K562 (cell line): ENCODE measurements at regions not wholly inside any gene's neighbourhood (a gene's known extent, or its start where the extent isn't known, plus 50 kb on each side); places are given as distances from the start of the nearest gene placed in this dataset.

Experiments
- ATAC-seq: fragments of 200-7000 bp; cut with Tn5 transposase; 3 replicates; pipeline ENCODE4 v1.9.1; 2020; ENCODE audit warnings: moderate library complexity
- BruUV-seq: library from RNA; stranded (reverse); fragments of 400-500 nt; replicated peaks from 2 replicates; lab custom pipeline; 2021; lab: Mats Ljungman, UMichigan
- CTCF ChIA-PET: fragments of 300-600 bp; formaldehyde crosslinking; extraction: SDS; loops from one replicate; lab custom pipeline; 2021; ENCODE audit warnings: low intra/inter-chr PET ratio; lab: Yijun Ruan, JAX
- POLR2A ChIA-PET: fragments of 300-600, 350-650 bp; sonication (Branson Sonifier 250); formaldehyde crosslinking; extraction: SDS; loops from one replicate; lab custom pipeline; 2021; ENCODE audit warnings: antibody characterized with exemption, inconsistent platforms; lab: Yijun Ruan, JAX
- DNase-seq, 4 experiments: peaks; one replicate each; pipeline versions ENCODE4 v3.0.0 to v3.0.0-alpha.2; 2011 to 2018; ENCODE audit warnings: low spot score in 3 of 4, mixed read lengths in 3 of 4; ENCODE audit errors: extremely low read depth in 1 of 4
- FAIRE-seq: peaks from 2 replicates; lab custom pipeline; 2011; peaks lifted over from hg19 to GRCh38; lab: Jason Lieb, UNC
- H2AFZ ChIP-seq: 2 replicates; pipeline ENCODE4 v1.6.0; 2011; ENCODE audit warnings: low read depth, low read length, control low read depth, inconsistent platforms
- H3K27ac ChIP-seq: fragments of 200-600 bp; 3 replicates; pipeline ENCODE4 v1.8.0; 2011; ENCODE audit warnings: low read depth, mild to moderate bottlenecking, control low read depth, inconsistent platforms, low read length, moderate library complexity, mixed read lengths; ENCODE audit errors: extremely low read depth
- H3K27me3 ChIP-seq, 2 experiments: fragments of 300-600 bp in 1 of 2; 2 replicates in 1 of 2; 3 replicates in 1 of 2; pipeline versions ENCODE4 v1.6.0 to v1.8.0; 2011; ENCODE audit warnings: inconsistent platforms in 2 of 2, low read length in 2 of 2, mild to moderate bottlenecking in 1 of 2, mixed read lengths in 1 of 2, moderate library complexity in 1 of 2; ENCODE audit not compliant: control insufficient read depth in 2 of 2, insufficient read depth in 2 of 2
- H3K36me3 ChIP-seq: fragments of 300-600 bp; 3 replicates; pipeline ENCODE4 v1.8.0; 2011; ENCODE audit warnings: mild to moderate bottlenecking, low read length, inconsistent platforms; ENCODE audit not compliant: control insufficient read depth, insufficient read depth
- H3K4me1 ChIP-seq, 2 experiments: fragments of 200-600 bp in 1 of 2; replicated peaks in 1 of 2; 2 replicates in 1 of 2; 3 replicates in 1 of 2; pipeline versions ENCODE4 v1.5.1 to v1.8.0; 2011; ENCODE audit warnings: inconsistent platforms in 2 of 2, low read length in 2 of 2, mild to moderate bottlenecking in 1 of 2, mixed read lengths in 1 of 2, moderate library complexity in 1 of 2; ENCODE audit not compliant: control insufficient read depth in 2 of 2, insufficient read depth in 2 of 2
- H3K4me2 ChIP-seq: 2 replicates; pipeline ENCODE4 v1.6.1; 2011; ENCODE audit warnings: low read length, control low read depth, inconsistent platforms, mixed read lengths; ENCODE audit not compliant: insufficient read depth
- H3K4me3 ChIP-seq: fragments of 200-600 bp; sonication (generic), shearing (Covaris generic); 2 replicates; pipeline ENCODE4 v1.5.1; 2016; ENCODE audit warnings: control low read depth, inconsistent platforms
- H3K79me2 ChIP-seq: fragments of 200-600 bp; 3 replicates; pipeline ENCODE4 v1.8.0; 2011; ENCODE audit warnings: low read length, inconsistent platforms; ENCODE audit not compliant: control insufficient read depth, insufficient read depth
- H3K9ac ChIP-seq, 2 experiments: 2 replicates each; pipeline versions ENCODE4 v1.6.0 to v1.6.1; 2011; ENCODE audit warnings: low read depth in 2 of 2, low read length in 2 of 2, control low read depth in 1 of 2, inconsistent platforms in 1 of 2, mild to moderate bottlenecking in 1 of 2, mixed read lengths in 1 of 2; ENCODE audit not compliant: insufficient read depth in 1 of 2
- H3K9me1 ChIP-seq: one replicate; pipeline ENCODE4 v1.6.0; 2011; ENCODE audit warnings: inconsistent platforms, mild to moderate bottlenecking, low read length, moderate library complexity; ENCODE audit not compliant: control insufficient read depth, insufficient read depth
- H3K9me3 ChIP-seq: replicated peaks from 2 replicates; pipeline ENCODE4 v1.5.1; 2011; ENCODE audit warnings: low read depth, low read length, inconsistent platforms; ENCODE audit not compliant: control insufficient read depth, insufficient read depth
- H4K20me1 ChIP-seq: replicated peaks from 2 replicates; pipeline ENCODE4 v1.6.1; 2011; ENCODE audit warnings: low read length, inconsistent platforms, mixed read lengths; ENCODE audit not compliant: control insufficient read depth, insufficient read depth
- BACH1 ChIP-seq: fragments of 200-800 bp; sonication (Bioruptor generic); IDR thresholded peaks from 2 replicates; pipeline ENCODE4 v1.6.1; 2016; ENCODE audit warnings: missing genetic modification characterization, missing compliant biosample characterization
- GABPB2 ChIP-seq: fragments of 250-450 bp; sonication (Bioruptor Pico); conservative IDR thresholded peaks from 2 replicates; pipeline ENCODE4 v1.5.1; 2021; ENCODE audit warnings: mild to moderate bottlenecking
- HOMEZ ChIP-seq: fragments of 250-450 bp; sonication (Bioruptor Pico); IDR thresholded peaks from 2 replicates; pipeline ENCODE4 v1.4.0; 2020; ENCODE audit warnings: mild to moderate bottlenecking, moderate library complexity
- OTX1 ChIP-seq: fragments of 450-650 bp; formaldehyde crosslinking; IDR thresholded peaks from 2 replicates; pipeline ENCODE4 v1.4.0; 2022; ENCODE audit warnings: mild to moderate bottlenecking
- PML ChIP-seq: IDR thresholded peaks from 2 replicates; pipeline ENCODE4 v1.6.1; 2012; ENCODE audit warnings: low read length, inconsistent platforms
- STAT5A ChIP-seq: IDR thresholded peaks from 2 replicates; pipeline ENCODE4 v1.6.1; 2012; ENCODE audit warnings: low read length, inconsistent platforms, borderline replicate concordance
- ZBTB26 ChIP-seq: fragments of 450-650 bp; formaldehyde crosslinking; IDR thresholded peaks from 2 replicates; pipeline ENCODE4 v1.4.0; 2022; ENCODE audit warnings: missing genetic modification characterization
- ZFX ChIP-seq: sonication (generic); formaldehyde crosslinking; IDR thresholded peaks from 2 replicates; pipeline ENCODE4 v1.8.0; 2022; ENCODE audit warnings: mild to moderate bottlenecking, missing genetic modification reagents, moderate library complexity
- ZNF696 ChIP-seq: fragments of 250-450 bp; sonication (Bioruptor Pico); conservative IDR thresholded peaks from 2 replicates; pipeline ENCODE4 v1.4.0; 2020; ENCODE audit warnings: mild to moderate bottlenecking, moderate library complexity
- ZZZ3 ChIP-seq: fragments of 450-650 bp; IDR thresholded peaks from 2 replicates; pipeline ENCODE4 v1.6.1; 2016; ENCODE audit warnings: antibody characterized with exemption, mild to moderate bottlenecking, moderate library complexity
- WGBS: fragments of 100-300 bp; shearing (Covaris generic); methylation state at CpG from one replicate; pipeline ENCODE4 v1.1.6; 2016; ENCODE audit warnings: low coverage, mixed read lengths; ENCODE audit not compliant: insufficient coverage; ENCODE audit errors: missing lambda C conversion rate; 5-methylcytosine and 5-hydroxymethylcytosine counted together
- in situ Hi-C: fragments of 300-500 bp; cut with MboI; formaldehyde crosslinking; loops from 4 replicates; pipeline ENCODE4 v1.15.0; 2018; ENCODE audit warnings: inconsistent platforms, mixed read lengths
- intact Hi-C: fragments of 100-400 bp; cut with micrococcal nuclease; formaldehyde crosslinking; loops from 2 replicates; pipeline ENCODE4 v1.14.2; 2022
- TF ChIP-seq, protein P1 (sequence below): IDR thresholded peaks from 2 replicates; pipeline ENCODE4 v1.6.1; 2014; ENCODE audit warnings: antibody characterized with exemption
- TF ChIP-seq, protein P2 (sequence below), 2 experiments: fragments of 450-650 bp in 1 of 2; IDR thresholded peaks; 2 replicates each; pipeline ENCODE4 v1.6.1; 2011 to 2017; ENCODE audit warnings: low read depth in 2 of 2, antibody characterized with exemption in 1 of 2, borderline replicate concordance in 1 of 2, low read length in 1 of 2, mild to moderate bottlenecking in 1 of 2, mixed read lengths in 1 of 2; ENCODE audit not compliant: control insufficient read depth in 1 of 2

DNA sequence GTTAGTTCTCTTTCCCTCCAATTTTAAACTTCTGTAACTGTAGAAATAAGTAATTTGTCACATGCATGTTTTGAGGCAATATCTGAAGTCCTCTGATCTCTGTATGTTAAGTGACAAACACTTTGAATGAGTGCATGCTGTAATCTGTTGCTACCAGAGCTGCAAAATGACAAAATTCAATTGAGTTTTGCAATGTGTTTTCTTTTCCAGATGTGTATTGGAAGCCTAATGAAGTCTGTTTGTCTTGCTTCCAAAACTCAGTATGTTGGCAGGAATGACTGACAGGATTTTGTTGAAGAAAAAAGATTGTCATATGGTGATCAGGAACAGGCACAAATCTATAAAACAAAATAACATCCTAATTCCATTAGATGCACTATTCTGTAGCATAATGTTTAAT, 561.6 kb upstream of the CDH8 start (continued):
- no peak for TF ChIP-seq OTX1 (CRISPR knock-in tag)
- TF ChIP-seq, protein P1, sequence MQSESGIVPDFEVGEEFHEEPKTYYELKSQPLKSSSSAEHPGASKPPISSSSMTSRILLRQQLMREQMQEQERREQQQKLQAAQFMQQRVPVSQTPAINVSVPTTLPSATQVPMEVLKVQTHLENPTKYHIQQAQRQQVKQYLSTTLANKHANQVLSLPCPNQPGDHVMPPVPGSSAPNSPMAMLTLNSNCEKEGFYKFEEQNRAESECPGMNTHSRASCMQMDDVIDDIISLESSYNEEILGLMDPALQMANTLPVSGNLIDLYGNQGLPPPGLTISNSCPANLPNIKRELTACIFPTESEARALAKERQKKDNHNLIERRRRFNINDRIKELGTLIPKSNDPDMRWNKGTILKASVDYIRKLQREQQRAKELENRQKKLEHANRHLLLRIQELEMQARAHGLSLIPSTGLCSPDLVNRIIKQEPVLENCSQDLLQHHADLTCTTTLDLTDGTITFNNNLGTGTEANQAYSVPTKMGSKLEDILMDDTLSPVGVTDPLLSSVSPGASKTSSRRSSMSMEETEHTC: no peak

GRCh38 chr16:62596584-62596983, 560.3 kb upstream of the CDH8 start:
- FAIRE-seq (no peak), ATAC-seq (no peak), DNase-seq (no peak)
- intact Hi-C loops (no loop called here), in situ Hi-C loops (no loop called here)
- WGBS: 0% methylated on average over 1 of the region's 1 CpG
- H3K9me1 ChIP-seq: no peaks in the 10 kb centered on the region
- H3K9me3 ChIP-seq: no peaks in the 10 kb centered on the region
- POLR2A ChIA-PET: no interaction called here
- H3K4me2 ChIP-seq: no peak overlapping the region
- BruUV-seq: no TSS peak
- no peaks in the 10 kb centered on the region for H3K79me2 ChIP-seq
- no peaks in the 10 kb centered on the region for H3K27me3 ChIP-seq
- CTCF ChIA-PET: no interaction called here
- no peak overlapping the region for H2AFZ ChIP-seq
- no peak overlapping the region for H3K9ac ChIP-seq
- no peaks in the 10 kb centered on the region for H3K4me1 ChIP-seq
- no peaks in the 10 kb centered on the region for H3K36me3 ChIP-seq
- H3K4me3 ChIP-seq: no peak overlapping the region
- H4K20me1 ChIP-seq: no peaks in the 10 kb centered on the region
- H3K27ac ChIP-seq: no peak overlapping the region
- TF ChIP-seq ZFX (CRISPR knock-in tag) (no peak), STAT5A (no peak), HOMEZ (CRISPR knock-in tag) (no peak), ZZZ3 (no peak), ZNF696 (no peak), BACH1 (no peak), GABPB2 (CRISPR knock-in tag) (no peak), PML (no peak), ZBTB26 (CRISPR knock-in tag) (no peak)
- TF ChIP-seq, protein P2, sequence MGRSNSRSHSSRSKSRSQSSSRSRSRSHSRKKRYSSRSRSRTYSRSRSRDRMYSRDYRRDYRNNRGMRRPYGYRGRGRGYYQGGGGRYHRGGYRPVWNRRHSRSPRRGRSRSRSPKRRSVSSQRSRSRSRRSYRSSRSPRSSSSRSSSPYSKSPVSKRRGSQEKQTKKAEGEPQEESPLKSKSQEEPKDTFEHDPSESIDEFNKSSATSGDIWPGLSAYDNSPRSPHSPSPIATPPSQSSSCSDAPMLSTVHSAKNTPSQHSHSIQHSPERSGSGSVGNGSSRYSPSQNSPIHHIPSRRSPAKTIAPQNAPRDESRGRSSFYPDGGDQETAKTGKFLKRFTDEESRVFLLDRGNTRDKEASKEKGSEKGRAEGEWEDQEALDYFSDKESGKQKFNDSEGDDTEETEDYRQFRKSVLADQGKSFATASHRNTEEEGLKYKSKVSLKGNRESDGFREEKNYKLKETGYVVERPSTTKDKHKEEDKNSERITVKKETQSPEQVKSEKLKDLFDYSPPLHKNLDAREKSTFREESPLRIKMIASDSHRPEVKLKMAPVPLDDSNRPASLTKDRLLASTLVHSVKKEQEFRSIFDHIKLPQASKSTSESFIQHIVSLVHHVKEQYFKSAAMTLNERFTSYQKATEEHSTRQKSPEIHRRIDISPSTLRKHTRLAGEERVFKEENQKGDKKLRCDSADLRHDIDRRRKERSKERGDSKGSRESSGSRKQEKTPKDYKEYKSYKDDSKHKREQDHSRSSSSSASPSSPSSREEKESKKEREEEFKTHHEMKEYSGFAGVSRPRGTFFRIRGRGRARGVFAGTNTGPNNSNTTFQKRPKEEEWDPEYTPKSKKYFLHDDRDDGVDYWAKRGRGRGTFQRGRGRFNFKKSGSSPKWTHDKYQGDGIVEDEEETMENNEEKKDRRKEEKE (IDR thresholded peaks at IDR 0.05; ENCODE audit: borderline replicate concordance in 1 of 2, control insufficient read depth in 1 of 2, low read depth in 2 of 2, low read length in 1 of 2): no peak
- TF ChIP-seq, all 486 proteins: peak for 0
